Astrocyte (in vitro differentiated cells and primary cell): ENCODE measurements at regions not wholly inside any gene's neighbourhood (a gene's known extent, or its start where the extent isn't known, plus 50 kb on each side); places are given as distances from the start of the nearest gene placed in this dataset.

Source experiments
- DNase-seq: peaks from one replicate; pipeline ENCODE4 v3.0.0-alpha.2; 2010; ENCODE audit warnings: low read depth
- FAIRE-seq: peaks from 2 replicates; lab custom pipeline; 2011; peaks lifted over from hg19 to GRCh38; lab: Jason Lieb, UNC
- H2AFZ ChIP-seq: 2 replicates; pipeline ENCODE4 v1.6.0; 2012; ENCODE audit warnings: low read depth, low read length, inconsistent platforms
- H3K27ac ChIP-seq: 2 replicates; pipeline ENCODE4 v1.5.1; 2011; ENCODE audit warnings: low read depth, low read length, inconsistent platforms
- H3K27me3 ChIP-seq: 2 replicates; pipeline ENCODE4 v1.6.0; 2011; ENCODE audit warnings: low read length, inconsistent platforms; ENCODE audit not compliant: insufficient read depth
- H3K36me3 ChIP-seq: 2 replicates; pipeline ENCODE4 v1.5.1; 2011; ENCODE audit warnings: low read length, inconsistent platforms; ENCODE audit not compliant: insufficient read depth
- H3K4me1 ChIP-seq: 2 replicates; pipeline ENCODE4 v1.5.1; 2011; ENCODE audit warnings: low read length, inconsistent platforms; ENCODE audit not compliant: insufficient read depth
- H3K4me2 ChIP-seq: 2 replicates; pipeline ENCODE4 v1.6.0; 2012; ENCODE audit warnings: low read length, inconsistent platforms
- H3K4me3 ChIP-seq: 2 replicates; pipeline ENCODE4 v1.5.1; 2011; ENCODE audit warnings: low read depth, mild to moderate bottlenecking, low read length, inconsistent platforms; ENCODE audit not compliant: insufficient read depth
- H3K79me2 ChIP-seq: 2 replicates; pipeline ENCODE4 v1.6.0; 2012; ENCODE audit warnings: mild to moderate bottlenecking, low read length, inconsistent platforms; ENCODE audit not compliant: insufficient read depth
- H3K9ac ChIP-seq: 2 replicates; pipeline ENCODE4 v1.6.0; 2012; ENCODE audit warnings: mild to moderate bottlenecking, low read length, inconsistent platforms
- H3K9me3 ChIP-seq: 2 replicates; pipeline ENCODE4 v1.5.1; 2012; ENCODE audit warnings: low read depth, mild to moderate bottlenecking, low read length, inconsistent platforms; ENCODE audit not compliant: insufficient read depth
- H4K20me1 ChIP-seq: 2 replicates; pipeline ENCODE4 v1.6.0; 2012; ENCODE audit warnings: low read length, inconsistent platforms; ENCODE audit not compliant: insufficient read depth
- H3K27ac Mint-ChIP-seq: one replicate; pipeline ENCODE4 v1.8.0; 2021; ENCODE audit warnings: mild to moderate bottlenecking, mixed read lengths; ENCODE audit not compliant: unreplicated experiment
- H3K27me3 Mint-ChIP-seq: one replicate; pipeline ENCODE4 v1.8.0; 2021; ENCODE audit warnings: low read depth, mixed read lengths; ENCODE audit not compliant: unreplicated experiment
- H3K36me3 Mint-ChIP-seq: one replicate; pipeline ENCODE4 v1.8.0; 2021; ENCODE audit warnings: low read depth, mixed read lengths; ENCODE audit not compliant: unreplicated experiment
- H3K4me1 Mint-ChIP-seq: one replicate; pipeline ENCODE4 v1.8.0; 2021; ENCODE audit warnings: low read depth, mixed read lengths; ENCODE audit not compliant: unreplicated experiment
- H3K4me3 Mint-ChIP-seq: one replicate; pipeline ENCODE4 v1.8.0; 2021; ENCODE audit warnings: mild to moderate bottlenecking, moderate library complexity, mixed read lengths; ENCODE audit not compliant: unreplicated experiment
- H3K9me3 Mint-ChIP-seq: one replicate; pipeline ENCODE4 v1.8.0; 2021; ENCODE audit warnings: mild to moderate bottlenecking, mixed read lengths; ENCODE audit not compliant: unreplicated experiment
- CTCF ChIP-seq: IDR thresholded peaks from 2 replicates; pipeline ENCODE4 v1.5.1; 2011; ENCODE audit warnings: low read depth, mild to moderate bottlenecking, inconsistent platforms, low read length, moderate library complexity; ENCODE audit not compliant: insufficient read depth
- EZH2 ChIP-seq: IDR thresholded peaks from 2 replicates; pipeline ENCODE4 v1.6.1; 2012; ENCODE audit warnings: mild to moderate bottlenecking, low read length, inconsistent platforms; ENCODE audit not compliant: insufficient read depth

- no peak overlapping the region for H3K4me3 Mint-ChIP-seq
- H4K20me1 ChIP-seq: no peaks in the 10 kb centered on the region
- H3K4me3 ChIP-seq: no peak overlapping the region
- no peak overlapping the region for H3K9ac ChIP-seq
- H3K36me3 Mint-ChIP-seq: peaks cover 2% of the 10 kb centered on the region
- no peaks in the 10 kb centered on the region for H3K27me3 ChIP-seq
- DNase-seq (no peak), FAIRE-seq (no peak)
- no peak overlapping the region for H3K27ac Mint-ChIP-seq
- no peaks in the 10 kb centered on the region for H3K4me1 ChIP-seq
- no peak overlapping the region for H2AFZ ChIP-seq
- TF ChIP-seq CTCF (no peak), EZH2 (no peak)
- no peaks in the 10 kb centered on the region for H3K9me3 ChIP-seq
- no peaks in the 10 kb centered on the region for H3K79me2 ChIP-seq
- no peaks in the 10 kb centered on the region for H3K9me3 Mint-ChIP-seq
- H3K27ac ChIP-seq: no peak overlapping the region
- H3K27me3 Mint-ChIP-seq: no peaks in the 10 kb centered on the region
- H3K4me1 Mint-ChIP-seq: peaks cover 8% of the 10 kb centered on the region
- no peaks in the 10 kb centered on the region for H3K36me3 ChIP-seq
- no peak overlapping the region for H3K4me2 ChIP-seq
Measured at GRCh38 chr3:67073812-67074211, 75.7 kb downstream of the KBTBD8 start.

- H3K36me3 Mint-ChIP-seq: peaks cover 2% of the 10 kb centered on the region
- no peak overlapping the region for H3K4me3 ChIP-seq
Measured at GRCh38 chr3:67075295-67075694, 77.2 kb downstream of the KBTBD8 start.

More at GRCh38 chr3:67075295-67075694, 77.2 kb downstream of the KBTBD8 start:
- no peaks in the 10 kb centered on the region for H3K27me3 Mint-ChIP-seq
- H3K36me3 ChIP-seq: no peaks in the 10 kb centered on the region
- TF ChIP-seq EZH2 (no peak), CTCF (no peak)
- no peaks in the 10 kb centered on the region for H3K9me3 ChIP-seq
- no peak overlapping the region for H2AFZ ChIP-seq
- H3K27ac Mint-ChIP-seq: no peak overlapping the region
- no peak overlapping the region for H3K9ac ChIP-seq
- no peak overlapping the region for H3K4me2 ChIP-seq
- H3K79me2 ChIP-seq: no peaks in the 10 kb centered on the region
- DNase-seq (no peak), FAIRE-seq (no peak)
- H3K27me3 ChIP-seq: no peaks in the 10 kb centered on the region
- H3K4me3 Mint-ChIP-seq: no peak overlapping the region
- no peaks in the 10 kb centered on the region for H4K20me1 ChIP-seq
- no peaks in the 10 kb centered on the region for H3K9me3 Mint-ChIP-seq
- H3K4me1 Mint-ChIP-seq: peaks cover 8% of the 10 kb centered on the region
- H3K4me1 ChIP-seq: no peaks in the 10 kb centered on the region
- no peak overlapping the region for H3K27ac ChIP-seq
